HG02623 (cell line): ENCODE measurements at regions not wholly inside any gene's neighbourhood (a gene's known extent, or its start where the extent isn't known, plus 50 kb on each side); places are given as distances from the start of the nearest gene placed in this dataset.

ENCODE experiments used
- ATAC-seq: cut with Tn5 transposase; IDR thresholded peaks from one replicate; pipeline ENCODE4 v1.9.1; 2021; ENCODE audit warnings: moderate library complexity; ENCODE audit not compliant: unreplicated experiment

- ATAC-seq, result no peak
These were observed 328.7 kb upstream of the SALL3 start for GRCh38 chr18:78650926-78651325.

GRCh38 chr18:78652001-78652545, 327.5 kb upstream of the SALL3 start:
- ATAC-seq, result no peak

GRCh38 chr18:78655921-78656320, 323.7 kb upstream of the SALL3 start:
- no peak for ATAC-seq

- no peak for ATAC-seq
These were observed 323.2 kb upstream of the SALL3 start for GRCh38 chr18:78656346-78656925.

GRCh38 chr18:78658531-78658930, 321.1 kb upstream of the SALL3 start:
- ATAC-seq, result no peak

- ATAC-seq, result no peak
These were observed 320.6 kb upstream of the SALL3 start for GRCh38 chr18:78659057-78659456.

GRCh38 chr18:78659748-78660147, 319.9 kb upstream of the SALL3 start:
- no peak for ATAC-seq

GRCh38 chr18:78660311-78660710, 319.3 kb upstream of the SALL3 start:
- no peak for ATAC-seq

- no peak for ATAC-seq
These were observed 318.3 kb upstream of the SALL3 start for GRCh38 chr18:78661316-78661715.

GRCh38 chr18:78662879-78663278, 316.7 kb upstream of the SALL3 start:
- ATAC-seq, result no peak

GRCh38 chr18:78664048-78664447, 315.6 kb upstream of the SALL3 start:
- no peak for ATAC-seq

GRCh38 chr18:78664848-78665247, 314.8 kb upstream of the SALL3 start:
- no peak for ATAC-seq

- no peak for ATAC-seq
These were observed 314.0 kb upstream of the SALL3 start for GRCh38 chr18:78665644-78666043.

GRCh38 chr18:78666666-78667335, 312.8 kb upstream of the SALL3 start:
- no peak for ATAC-seq

- no peak for ATAC-seq
These were observed 308.7 kb upstream of the SALL3 start for GRCh38 chr18:78670778-78671391.

GRCh38 chr18:78671551-78671950, 308.1 kb upstream of the SALL3 start:
- no peak for ATAC-seq

GRCh38 chr18:78672862-78673446, 306.7 kb upstream of the SALL3 start:
- no peak for ATAC-seq

- no peak for ATAC-seq
These were observed 305.9 kb upstream of the SALL3 start for GRCh38 chr18:78673516-78674321.

- ATAC-seq, result no peak
These were observed 304.4 kb upstream of the SALL3 start for GRCh38 chr18:78675231-78675630.

GRCh38 chr18:78676622-78677482, 302.8 kb upstream of the SALL3 start:
- ATAC-seq, result no peak
